ENCODE measurements at regions not wholly inside any gene's neighbourhood (a gene's known extent, or its start where the extent isn't known, plus 50 kb on each side); places are given as distances from the start of the nearest gene placed in this dataset.

DNA sequence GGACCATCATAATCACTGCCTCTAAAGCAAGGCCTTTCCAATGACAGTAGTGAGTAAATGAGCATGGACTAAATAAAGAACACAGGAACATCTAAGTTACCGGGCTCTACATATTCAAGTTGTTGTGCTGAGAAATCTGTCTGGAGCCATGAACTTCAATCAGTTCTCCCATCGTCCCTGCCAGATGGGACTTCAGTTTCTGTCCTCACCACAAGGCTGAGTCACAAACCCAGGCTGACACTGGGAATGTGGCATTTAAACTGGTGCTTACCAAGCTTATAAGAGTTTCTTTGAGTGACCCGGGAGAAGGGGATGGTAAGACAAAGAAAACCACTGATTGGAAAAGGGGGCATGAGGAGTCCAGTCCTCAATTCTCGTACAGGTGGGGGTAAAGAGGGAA lies 497.0 kb downstream of the MAFB start:
- TF ChIP-seq, protein P1, sequence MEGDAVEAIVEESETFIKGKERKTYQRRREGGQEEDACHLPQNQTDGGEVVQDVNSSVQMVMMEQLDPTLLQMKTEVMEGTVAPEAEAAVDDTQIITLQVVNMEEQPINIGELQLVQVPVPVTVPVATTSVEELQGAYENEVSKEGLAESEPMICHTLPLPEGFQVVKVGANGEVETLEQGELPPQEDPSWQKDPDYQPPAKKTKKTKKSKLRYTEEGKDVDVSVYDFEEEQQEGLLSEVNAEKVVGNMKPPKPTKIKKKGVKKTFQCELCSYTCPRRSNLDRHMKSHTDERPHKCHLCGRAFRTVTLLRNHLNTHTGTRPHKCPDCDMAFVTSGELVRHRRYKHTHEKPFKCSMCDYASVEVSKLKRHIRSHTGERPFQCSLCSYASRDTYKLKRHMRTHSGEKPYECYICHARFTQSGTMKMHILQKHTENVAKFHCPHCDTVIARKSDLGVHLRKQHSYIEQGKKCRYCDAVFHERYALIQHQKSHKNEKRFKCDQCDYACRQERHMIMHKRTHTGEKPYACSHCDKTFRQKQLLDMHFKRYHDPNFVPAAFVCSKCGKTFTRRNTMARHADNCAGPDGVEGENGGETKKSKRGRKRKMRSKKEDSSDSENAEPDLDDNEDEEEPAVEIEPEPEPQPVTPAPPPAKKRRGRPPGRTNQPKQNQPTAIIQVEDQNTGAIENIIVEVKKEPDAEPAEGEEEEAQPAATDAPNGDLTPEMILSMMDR (IDR thresholded peaks at IDR 0.05; ENCODE audit: low read depth, low read length) = no peak
- TF ChIP-seq EZH2phosphoT487 (IDR thresholded peaks at IDR 0.05; ENCODE audit: low read depth) = no peak
